ENCODE measurements at regions not wholly inside any gene's neighbourhood (a gene's known extent, or its start where the extent isn't known, plus 50 kb on each side); places are given as distances from the start of the nearest gene placed in this dataset.

GRCh38 chr18:43952398-43952797, 675.1 kb upstream of the SYT4 start:
- no peak overlapping the region for H3K27ac ChIP-seq
- DNase-seq = no peak
- TF ChIP-seq EP300 (IDR thresholded peaks at IDR 0.05) = no peak
- TF ChIP-seq CTCF (IDR thresholded peaks at IDR 0.05) = no peak
- TF ChIP-seq POLR2A (IDR thresholded peaks at IDR 0.05) = no peak
- no peaks in the 10 kb centered on the region for H3K9me3 ChIP-seq
- no peaks in the 10 kb centered on the region for H3K36me3 ChIP-seq
- no peaks in the 10 kb centered on the region for H3K27me3 ChIP-seq
- 60 to 78% (median 71%) methylated on average over 3 of the region's 3 CpGs for WGBS, 3 donors
- no peak overlapping the region for H3K4me3 ChIP-seq
- no peaks in the 10 kb centered on the region for H3K4me1 ChIP-seq (ENCODE audit: insufficient read depth)
- intact Hi-C loops (cut with DNase I) = no loop called here

- Histone ChIP-seq H3K9me3 (no peaks in the 10 kb centered on the region), H3K4me3 (no peak overlapping the region), H3K27me3 (no peaks in the 10 kb centered on the region), H3K36me3 (no peaks in the 10 kb centered on the region), H3K4me1 (ENCODE audit: insufficient read depth) (no peaks in the 10 kb centered on the region), H3K27ac (no peak overlapping the region)
- no peak for TF ChIP-seq POLR2A (IDR thresholded peaks at IDR 0.05)
- TF ChIP-seq CTCF (IDR thresholded peaks at IDR 0.05) = no peak
- intact Hi-C loops (cut with DNase I) = no loop called here
- DNase-seq = no peak
- 72 to 81% (median 77%) methylated on average over 3 of the region's 3 CpGs for WGBS, 3 donors
These were observed 684.4 kb upstream of the SYT4 start for GRCh38 chr18:43961722-43962121.

- WGBS, 3 donors = 94 to 99% (median 95%) methylated on average over 1 of the region's 1 CpG
- Histone ChIP-seq H3K4me3 (no peak overlapping the region), H3K36me3 (no peaks in the 10 kb centered on the region), H3K27me3 (no peaks in the 10 kb centered on the region), H3K9me3 (no peaks in the 10 kb centered on the region), H3K27ac (no peak overlapping the region), H3K4me1 (ENCODE audit: insufficient read depth) (no peaks in the 10 kb centered on the region)
- TF ChIP-seq EP300 (IDR thresholded peaks at IDR 0.05) (no peak), POLR2A (IDR thresholded peaks at IDR 0.05) (no peak), CTCF (IDR thresholded peaks at IDR 0.05) (no peak)
- DNase-seq = no peak
- intact Hi-C loops (cut with DNase I) = no loop called here
These were observed 687.4 kb upstream of the SYT4 start for GRCh38 chr18:43964666-43965065.

GRCh38 chr18:43965691-43966090, 688.4 kb upstream of the SYT4 start:
- H3K36me3 ChIP-seq = no peaks in the 10 kb centered on the region
- no peak overlapping the region for H3K27ac ChIP-seq
- WGBS, 3 donors = 53 to 82% (median 58%) methylated on average over 4 of the region's 4 CpGs
- H3K4me1 ChIP-seq (ENCODE audit: insufficient read depth) = no peaks in the 10 kb centered on the region
- no peaks in the 10 kb centered on the region for H3K27me3 ChIP-seq
- DNase-seq = no peak
- no peak overlapping the region for H3K4me3 ChIP-seq
- H3K9me3 ChIP-seq = no peaks in the 10 kb centered on the region
- TF ChIP-seq POLR2A (IDR thresholded peaks at IDR 0.05) (no peak), CTCF (IDR thresholded peaks at IDR 0.05) (no peak), EP300 (IDR thresholded peaks at IDR 0.05) (no peak)
- intact Hi-C loops (cut with DNase I) = no loop called here

GRCh38 chr18:43970656-43971055, 693.4 kb upstream of the SYT4 start:
- no peaks in the 10 kb centered on the region for H3K36me3 ChIP-seq
- no peak for TF ChIP-seq POLR2A (IDR thresholded peaks at IDR 0.05)
- no peak for TF ChIP-seq CTCF (IDR thresholded peaks at IDR 0.05)
- TF ChIP-seq EP300 (IDR thresholded peaks at IDR 0.05) = no peak
- WGBS, 3 donors = 95 to 98% (median 97%) methylated on average over 4 of the region's 4 CpGs
- no peaks in the 10 kb centered on the region for H3K9me3 ChIP-seq
- intact Hi-C loops (cut with DNase I) = no loop called here
- no peak overlapping the region for H3K4me3 ChIP-seq
- DNase-seq = no peak
- H3K27me3 ChIP-seq = no peaks in the 10 kb centered on the region
- H3K27ac ChIP-seq = no peak overlapping the region
- H3K4me1 ChIP-seq (ENCODE audit: insufficient read depth) = no peaks in the 10 kb centered on the region
